ENCODE measurements at regions not wholly inside any gene's neighbourhood (a gene's known extent, or its start where the extent isn't known, plus 50 kb on each side); places are given as distances from the start of the nearest gene placed in this dataset.

GRCh38 chr3:118577055-118577777, 457.4 kb downstream of the IGSF11 start:
- TF ChIP-seq GATA2 (IDR thresholded peaks at IDR 0.05; ENCODE audit: low read depth, low read length) (no peak), GATA3 (IDR thresholded peaks at IDR 0.05; ENCODE audit: low read depth, low read length) (no peak)
